ENCODE measurements at regions not wholly inside any gene's neighbourhood (a gene's known extent, or its start where the extent isn't known, plus 50 kb on each side); places are given as distances from the start of the nearest gene placed in this dataset.

DNA sequence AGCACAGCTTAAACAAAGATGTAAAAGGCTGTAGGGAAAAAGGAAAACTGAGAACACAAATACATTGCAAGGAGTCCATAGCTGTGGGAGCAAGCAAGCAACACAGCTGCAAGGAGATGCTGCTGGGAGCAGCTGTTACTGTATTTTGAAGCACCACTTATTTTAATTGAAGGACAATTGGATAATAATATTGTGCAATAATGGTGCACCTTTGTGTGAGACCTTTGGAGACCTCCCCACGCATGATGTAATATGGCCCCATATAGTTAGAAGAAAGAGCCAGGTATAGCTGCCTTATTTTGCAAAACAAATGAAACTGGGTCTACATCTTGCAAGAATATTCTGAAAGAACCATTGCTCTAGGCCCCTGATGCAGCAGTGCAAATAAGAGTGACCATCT, 191.1 kb upstream of the KIRREL3 start:
- TF ChIP-seq CTCF (IDR thresholded peaks at IDR 0.05; ENCODE audit: low read depth, low read length, poor library complexity, severe bottlenecking) (no peak), EZH2phosphoT487 (IDR thresholded peaks at IDR 0.05; ENCODE audit: borderline replicate concordance, low read length) (no peak)

Data from DOHH2 (cell line).